Erythroblast (primary cell): ENCODE measurements at regions not wholly inside any gene's neighbourhood (a gene's known extent, or its start where the extent isn't known, plus 50 kb on each side); places are given as distances from the start of the nearest gene placed in this dataset.

ENCODE experiments used
- GATA1 ChIP-seq: IDR thresholded peaks from 2 replicates; pipeline ENCODE4 v1.6.1; 2011; ENCODE audit warnings: low read depth, mild to moderate bottlenecking, control low read depth, low read length, moderate library complexity
- POLR2A ChIP-seq: IDR thresholded peaks from 2 replicates; pipeline ENCODE4 v1.6.1; 2011; ENCODE audit warnings: mild to moderate bottlenecking, low read length

- no peak for TF ChIP-seq POLR2A
- TF ChIP-seq GATA1, result no peak
These were observed 290.9 kb upstream of the HDAC4 start for GRCh38 chr2:239691720-239692119.
